ENCODE measurements at regions not wholly inside any gene's neighbourhood (a gene's known extent, or its start where the extent isn't known, plus 50 kb on each side); places are given as distances from the start of the nearest gene placed in this dataset.

DNA sequence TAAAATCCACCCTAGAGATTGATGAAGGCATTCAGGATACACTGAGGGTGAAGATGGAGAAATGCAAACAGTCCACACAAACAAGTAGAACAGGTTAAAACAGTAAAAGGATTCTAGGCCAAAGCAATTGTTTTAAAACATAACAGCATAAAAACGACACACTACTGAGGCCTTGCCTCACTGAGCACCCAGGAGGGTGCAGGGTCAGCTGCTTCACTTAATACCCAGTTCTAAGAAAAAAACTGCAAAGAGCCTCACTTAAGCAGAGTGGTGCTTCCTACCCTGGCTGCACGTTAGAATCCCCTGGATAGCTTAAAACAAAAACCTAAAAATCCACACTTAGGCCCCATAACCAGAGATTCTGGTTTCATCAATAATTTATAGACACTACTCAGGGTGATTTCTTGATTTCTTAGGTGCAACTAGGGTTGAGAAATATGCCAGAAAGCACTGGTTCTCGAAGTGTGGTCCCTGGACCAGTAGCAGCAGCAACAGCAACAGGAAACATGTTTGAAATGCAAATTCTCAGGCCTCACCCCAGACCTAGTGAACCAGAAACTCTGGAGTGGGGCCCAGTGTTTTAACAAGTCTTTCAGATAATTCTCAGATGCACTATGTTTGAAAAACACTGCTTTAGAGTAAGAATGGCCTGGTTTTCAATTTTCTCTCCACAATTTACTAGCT, 279.1 kb downstream of the ZEB2 start:
- DNase-seq = no peak

DNA sequence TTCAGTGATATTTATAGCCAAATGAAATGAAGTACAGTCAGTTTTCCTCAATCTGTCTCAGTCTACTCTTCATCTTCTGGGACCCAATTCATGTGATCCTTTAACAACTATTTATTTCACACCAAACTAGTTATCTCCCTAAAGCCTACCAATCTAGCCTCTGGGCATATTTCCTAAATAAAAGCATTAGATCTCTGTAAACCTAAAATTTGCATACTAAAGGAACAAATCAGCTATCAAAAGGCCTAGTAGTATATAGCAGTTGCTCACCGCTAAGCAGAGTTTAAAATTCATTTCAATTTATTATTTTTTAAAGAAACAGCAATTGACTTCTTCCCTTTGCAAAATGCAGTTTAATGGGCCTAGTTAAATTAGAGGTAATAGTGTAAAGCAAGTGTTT, 280.2 kb downstream of the ZEB2 start:
- DNase-seq = no peak

DNA sequence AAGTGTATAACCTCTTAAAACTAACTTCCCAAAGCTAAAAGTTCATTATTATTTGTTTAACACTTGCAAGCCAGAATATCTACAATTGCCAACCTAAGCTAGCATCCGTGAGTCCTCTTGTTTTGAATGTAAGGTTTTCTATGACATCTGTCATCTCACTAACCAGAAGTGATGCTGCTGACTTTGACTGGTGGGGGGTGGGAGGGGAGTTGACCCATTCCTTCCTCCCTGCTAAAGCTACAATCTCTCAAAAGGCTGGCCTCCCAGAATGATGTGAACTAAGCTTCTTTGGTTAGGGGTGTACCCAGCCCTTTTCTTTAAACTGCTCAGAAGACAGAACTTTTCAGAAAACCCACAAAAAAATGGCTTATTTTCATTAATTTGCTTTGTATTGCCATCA, 280.6 kb downstream of the ZEB2 start:
- no peak for DNase-seq

DNA sequence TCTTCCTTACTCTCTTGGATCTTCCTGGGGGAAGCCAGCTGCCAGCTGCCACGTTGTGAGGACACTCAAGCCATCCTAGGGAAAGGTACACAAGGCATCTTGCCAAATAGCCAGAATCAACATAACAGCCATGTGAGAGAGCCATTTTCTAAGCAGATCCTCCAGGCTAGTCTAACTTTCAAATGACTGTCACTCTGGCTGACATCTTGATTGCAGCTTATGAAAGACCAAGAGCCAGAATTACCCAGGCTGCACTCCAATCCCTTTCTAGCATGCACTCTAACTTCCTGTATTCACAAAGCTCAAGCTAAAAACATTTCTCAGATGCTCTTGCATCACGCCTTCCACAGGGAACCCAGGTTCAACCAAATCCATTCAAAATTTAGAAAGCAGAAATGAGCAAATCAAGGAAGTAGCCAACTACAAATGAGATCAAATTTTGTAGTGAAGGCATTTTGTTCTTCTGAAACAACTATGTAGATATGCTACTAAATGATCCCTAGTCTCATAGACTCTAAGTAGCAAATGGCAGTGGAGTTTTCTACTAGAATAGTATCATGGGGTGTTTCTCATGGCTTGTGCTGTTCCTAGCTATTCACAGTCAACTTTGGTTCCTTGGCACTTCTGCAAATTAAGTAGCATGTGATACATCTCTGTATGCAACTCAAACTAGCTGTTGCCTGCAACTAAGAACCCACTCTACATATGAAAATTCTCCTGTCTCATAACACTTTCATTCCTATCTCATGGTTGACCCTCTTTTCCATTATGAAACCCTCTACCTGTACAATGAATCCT, 281.9 kb downstream of the ZEB2 start:
- DNase-seq = no peak

DNA sequence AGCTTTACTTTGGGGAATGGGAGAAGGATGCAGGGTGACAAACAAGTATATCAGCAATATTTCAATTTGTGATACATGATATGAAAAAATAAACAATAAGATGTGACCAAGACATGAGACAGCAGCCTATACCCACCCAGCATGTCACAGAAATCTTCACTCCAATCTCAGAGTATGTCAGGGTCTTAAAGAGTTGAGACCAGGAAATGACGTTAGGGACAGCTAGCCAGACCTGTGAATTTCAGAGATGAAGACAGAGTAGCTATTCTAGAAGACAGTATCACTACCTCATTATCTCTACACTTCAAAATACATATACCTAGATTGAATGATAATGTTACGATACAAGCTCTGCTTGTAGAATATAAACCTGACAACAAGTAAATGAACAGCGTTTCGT, 282.8 kb downstream of the ZEB2 start:
- DNase-seq = no peak

DNA sequence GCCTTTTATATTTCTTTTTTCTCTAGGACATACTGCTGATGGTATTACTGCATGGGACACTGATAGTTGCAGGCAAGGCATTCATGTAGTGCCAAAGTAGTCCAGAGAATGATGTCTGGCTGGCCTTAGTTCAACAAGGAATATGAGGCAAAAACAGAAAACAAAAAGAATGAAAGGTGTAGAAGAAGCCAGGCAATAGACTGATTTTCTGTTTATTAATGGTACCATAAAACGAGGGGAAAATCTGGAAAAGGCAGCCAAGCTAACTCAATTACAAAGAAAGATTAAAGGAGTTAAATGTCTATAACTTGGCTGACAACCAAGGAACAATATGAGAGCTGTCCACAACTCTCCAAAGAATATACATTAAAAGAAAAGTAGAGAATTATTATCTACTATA, 284.9 kb downstream of the ZEB2 start:
- DNase-seq = no peak

DNA sequence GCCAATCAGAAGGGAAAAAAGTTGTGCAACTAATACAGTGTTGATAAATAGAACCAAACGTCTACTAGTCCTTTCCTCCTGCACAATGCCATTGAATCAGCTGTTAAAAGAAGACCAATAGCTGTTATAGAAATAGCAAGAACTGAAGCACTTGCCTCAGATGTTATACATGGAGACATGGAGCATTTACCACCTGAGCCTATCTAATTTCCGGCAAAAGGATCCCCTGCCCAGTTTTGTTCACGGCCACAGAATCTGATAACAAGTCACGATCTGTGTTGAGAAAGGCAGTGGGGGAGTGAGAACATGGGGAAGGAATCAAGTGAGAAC, 285.4 kb downstream of the ZEB2 start:
- no peak for DNase-seq

DNA sequence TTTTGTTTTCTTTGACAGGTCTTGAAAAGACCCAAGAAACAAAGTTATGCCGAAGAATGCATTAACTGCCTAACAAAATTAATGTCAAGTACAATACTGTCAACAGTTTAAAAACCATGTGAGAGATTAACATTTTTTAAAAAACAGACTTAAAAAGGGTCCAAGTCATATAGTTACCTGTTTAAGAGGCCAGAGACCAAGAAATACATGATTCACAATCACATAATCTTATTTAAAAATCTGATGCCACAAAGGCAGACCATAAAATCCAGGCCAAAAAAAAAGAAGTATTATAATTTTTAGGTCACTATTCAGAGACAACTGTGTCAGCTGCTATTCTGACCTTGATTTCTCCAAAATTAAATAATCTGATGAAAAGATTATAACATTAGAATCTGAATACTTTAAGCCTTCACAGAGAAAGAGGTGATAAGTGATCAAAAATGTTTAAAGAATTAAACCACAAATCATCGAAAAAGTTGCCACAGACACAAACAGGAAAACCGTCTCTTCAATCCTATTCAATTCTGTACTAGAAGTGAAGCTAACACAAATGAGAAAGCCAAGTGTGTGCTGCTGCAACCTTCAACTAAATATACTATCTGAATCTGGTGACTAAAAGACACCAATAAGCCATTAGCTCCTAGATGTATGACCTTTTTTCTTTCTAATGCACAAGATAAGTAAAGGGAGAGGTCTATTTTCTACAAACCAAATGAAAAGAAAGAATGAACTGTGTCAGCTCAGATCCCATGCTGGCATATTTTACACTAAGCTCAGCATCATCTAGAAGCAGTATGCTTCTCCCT, 286.0 kb downstream of the ZEB2 start:
- no peak for DNase-seq

DNA sequence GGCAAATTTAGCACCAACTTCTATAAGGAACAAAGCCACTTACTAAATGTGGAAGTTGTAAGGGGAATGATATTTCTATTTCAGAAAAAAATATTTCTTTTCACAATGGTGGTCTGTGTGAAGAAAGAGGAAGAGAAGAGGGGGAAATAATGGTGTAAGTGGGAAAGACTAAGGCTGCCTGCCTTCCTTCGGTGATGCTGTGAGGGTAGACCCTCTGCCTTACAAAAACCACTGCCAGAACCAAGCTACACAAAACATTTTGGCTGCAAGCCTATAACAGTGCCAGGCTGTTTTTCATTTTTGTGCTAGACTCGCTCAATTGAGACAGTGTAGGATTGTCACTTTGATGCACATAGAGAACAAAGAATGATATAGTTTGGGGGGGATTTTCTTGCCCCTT, 286.6 kb downstream of the ZEB2 start:
- no peak for DNase-seq

DNA sequence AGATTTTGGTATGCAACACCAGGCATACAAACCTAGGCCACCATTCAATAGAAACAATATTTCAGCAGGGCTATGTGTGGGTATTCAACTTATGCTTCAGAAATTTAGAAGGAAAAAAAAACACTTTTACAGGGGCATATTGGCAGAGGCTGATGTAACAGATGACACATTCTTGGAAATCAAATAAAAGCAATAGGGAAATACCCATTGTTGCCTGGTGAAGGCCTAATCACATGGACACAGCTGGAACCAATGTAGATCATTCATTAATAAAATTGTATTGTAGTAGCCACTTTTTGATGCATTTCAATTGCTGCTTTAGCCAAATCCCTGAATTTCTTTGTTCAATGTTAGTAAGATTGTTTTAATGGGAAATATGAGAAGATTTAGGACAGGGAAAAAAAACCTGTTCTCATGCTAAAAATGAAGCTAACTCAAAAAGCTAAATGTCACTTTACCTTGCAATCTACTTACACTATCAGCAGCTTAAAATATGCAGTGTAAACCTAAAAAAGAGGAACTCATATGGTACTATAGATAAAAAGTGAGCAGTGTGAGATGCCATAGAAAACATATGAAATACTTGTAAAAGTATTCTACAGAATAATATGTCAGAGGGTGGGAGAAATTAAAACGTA, 289.4 kb downstream of the ZEB2 start:
- no peak for DNase-seq

DNA sequence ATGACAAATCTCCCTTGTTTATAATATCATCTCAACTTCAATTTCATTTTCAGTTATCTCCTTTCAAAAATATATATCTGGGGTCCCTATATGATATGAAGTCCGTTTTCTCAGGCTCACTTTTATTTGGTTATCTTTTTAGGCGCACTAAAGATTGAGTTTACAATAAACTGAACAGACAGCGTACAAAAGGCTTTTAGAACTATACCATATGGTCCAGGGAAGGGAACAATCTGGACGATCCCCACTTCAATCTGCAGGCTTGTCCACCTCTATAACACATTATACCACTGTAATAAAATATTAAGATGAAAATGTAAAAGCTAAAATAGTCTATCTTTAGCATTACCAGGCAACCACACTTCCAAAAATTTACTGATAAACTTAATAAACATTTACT, 289.9 kb downstream of the ZEB2 start:
- DNase-seq = no peak

DNA sequence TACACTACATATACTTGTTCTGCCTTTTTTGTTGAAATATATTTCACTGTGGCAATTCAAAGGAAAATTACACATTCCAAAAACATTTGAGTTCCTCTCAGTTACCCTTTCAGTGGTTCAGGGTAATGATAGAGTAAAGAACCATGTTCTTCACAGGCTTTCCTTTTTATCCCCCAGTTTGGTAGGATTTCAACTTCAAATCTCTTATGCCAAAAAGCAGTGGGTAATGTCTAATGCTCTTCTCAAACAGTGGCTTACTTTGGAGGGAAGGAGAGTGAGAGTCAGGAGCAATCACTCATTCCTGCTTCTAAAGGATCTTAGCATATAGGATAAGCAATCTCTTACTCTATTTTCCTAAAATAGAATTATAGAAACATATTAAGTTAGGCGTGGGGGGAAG, 290.6 kb downstream of the ZEB2 start:
- DNase-seq = no peak

DNA sequence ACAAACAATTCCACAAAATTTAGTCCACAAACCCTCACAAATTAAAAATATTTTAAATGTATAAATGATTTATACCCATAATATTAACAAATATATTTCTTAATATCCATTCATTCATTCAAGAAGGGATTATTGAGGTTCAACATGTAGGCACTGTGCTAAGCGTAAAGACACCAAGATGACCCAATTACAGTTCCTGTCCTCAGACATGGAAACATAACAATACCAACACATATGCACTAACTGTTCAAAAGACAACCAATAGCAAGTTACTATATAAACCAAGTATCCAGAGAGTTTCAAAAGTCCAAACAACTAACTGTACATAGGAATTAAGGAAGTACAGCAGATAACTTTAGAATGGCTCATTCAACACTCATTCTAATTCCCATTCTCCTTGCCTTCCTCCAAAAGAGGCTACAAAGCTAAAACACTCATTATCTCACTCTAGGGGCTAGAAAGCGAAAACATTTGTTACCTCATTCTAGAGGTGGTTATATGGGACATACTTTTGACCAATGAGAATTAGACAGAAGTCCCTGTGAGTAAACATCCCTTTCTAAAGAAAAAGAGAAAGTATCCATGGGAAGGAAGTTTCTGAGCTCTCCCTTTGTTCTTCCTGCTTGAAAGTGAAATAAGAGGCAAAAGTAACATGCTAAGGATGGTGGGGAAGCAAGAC, 292.4 kb downstream of the ZEB2 start:
- no peak for DNase-seq

DNA sequence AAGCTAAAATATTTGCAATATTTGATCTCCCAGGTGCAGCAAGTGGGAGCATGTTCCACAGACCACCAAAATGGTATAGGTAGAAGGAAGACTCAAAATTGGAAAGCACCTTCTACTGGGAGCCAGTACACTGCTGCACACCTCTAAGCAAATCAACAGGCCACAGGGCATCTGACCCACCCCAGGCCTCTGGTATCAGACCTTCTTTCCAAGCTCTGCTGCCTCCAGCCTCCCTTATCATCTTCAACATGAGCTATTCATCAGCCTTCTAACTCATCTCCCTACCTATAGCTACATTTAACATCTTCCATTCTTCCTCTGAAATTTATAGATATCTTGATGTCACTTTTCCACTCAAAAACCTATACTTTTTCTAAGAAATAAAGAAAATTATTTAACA, 294.8 kb downstream of the ZEB2 start:
- DNase-seq = no peak

DNA sequence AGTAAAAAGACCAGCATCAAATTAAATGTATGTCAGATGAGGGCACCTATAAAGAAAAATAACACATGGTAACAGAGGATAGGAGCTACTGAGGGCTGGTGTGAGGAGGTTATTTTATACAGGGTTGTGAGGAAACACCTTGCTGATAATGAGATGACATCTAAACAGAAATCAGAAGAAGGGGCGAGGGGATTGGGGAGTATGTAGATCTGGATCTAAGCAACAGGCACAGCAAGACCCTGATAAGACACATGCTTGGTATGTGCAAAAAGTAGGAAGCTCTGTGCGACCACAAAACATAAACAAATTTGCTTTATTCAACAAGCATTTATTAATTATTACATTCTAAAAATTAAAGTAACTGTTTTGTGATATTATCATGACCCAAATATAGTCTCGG, 295.4 kb downstream of the ZEB2 start:
- no peak for DNase-seq

DNA sequence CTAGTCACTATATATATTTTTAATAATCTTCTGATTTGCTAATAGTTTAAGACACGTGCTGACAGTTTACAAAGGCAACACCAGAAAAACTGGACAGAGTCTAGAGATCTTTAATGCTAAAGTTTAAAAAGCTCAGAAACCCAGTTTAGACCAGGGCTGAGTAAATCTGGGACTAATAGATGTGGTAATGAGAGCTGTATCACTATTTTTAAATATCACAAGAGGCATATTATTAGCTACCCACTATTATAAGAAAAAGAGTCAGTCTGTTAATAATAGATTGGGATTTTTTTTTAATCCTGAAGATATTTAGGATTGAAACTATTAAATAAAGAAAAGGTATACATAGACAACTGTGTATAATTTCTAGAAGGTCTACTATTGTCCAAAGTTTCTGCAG, 299.9 kb downstream of the ZEB2 start:
- DNase-seq = no peak

DNA sequence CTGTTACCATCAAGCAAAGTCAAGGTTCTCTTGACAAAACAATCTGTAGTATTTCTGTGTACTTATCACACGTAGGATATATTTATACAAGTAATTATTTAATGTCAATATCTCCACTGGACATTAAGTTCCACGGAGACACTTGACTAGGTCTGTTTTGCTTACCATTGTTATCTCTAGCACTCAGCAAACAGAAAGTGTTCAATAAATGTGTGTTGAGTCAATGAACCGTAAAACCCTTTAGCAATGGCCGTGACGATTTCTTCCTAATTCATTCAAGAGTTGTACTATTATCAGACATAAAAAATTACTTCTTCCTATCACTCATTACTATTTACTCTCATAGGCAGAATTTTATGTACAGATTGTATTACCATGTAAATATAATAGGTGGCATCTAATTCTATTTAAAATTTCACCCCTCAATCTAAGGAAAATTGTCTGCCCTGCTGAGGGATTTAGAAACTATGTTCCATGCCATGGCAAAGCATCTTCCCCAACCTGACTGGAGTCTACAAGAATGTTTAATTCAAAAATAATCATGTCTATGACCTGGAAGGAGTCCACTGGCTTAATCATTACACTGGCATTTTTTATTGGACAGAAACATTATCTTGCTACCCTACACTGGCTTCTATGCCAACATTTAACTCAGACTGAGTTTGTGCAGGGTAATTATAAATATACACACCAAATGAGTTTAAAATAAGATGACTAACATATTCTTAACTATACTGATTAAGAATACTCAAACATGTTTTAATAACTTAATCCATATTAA, 301.9 kb downstream of the ZEB2 start:
- no peak for DNase-seq

DNA sequence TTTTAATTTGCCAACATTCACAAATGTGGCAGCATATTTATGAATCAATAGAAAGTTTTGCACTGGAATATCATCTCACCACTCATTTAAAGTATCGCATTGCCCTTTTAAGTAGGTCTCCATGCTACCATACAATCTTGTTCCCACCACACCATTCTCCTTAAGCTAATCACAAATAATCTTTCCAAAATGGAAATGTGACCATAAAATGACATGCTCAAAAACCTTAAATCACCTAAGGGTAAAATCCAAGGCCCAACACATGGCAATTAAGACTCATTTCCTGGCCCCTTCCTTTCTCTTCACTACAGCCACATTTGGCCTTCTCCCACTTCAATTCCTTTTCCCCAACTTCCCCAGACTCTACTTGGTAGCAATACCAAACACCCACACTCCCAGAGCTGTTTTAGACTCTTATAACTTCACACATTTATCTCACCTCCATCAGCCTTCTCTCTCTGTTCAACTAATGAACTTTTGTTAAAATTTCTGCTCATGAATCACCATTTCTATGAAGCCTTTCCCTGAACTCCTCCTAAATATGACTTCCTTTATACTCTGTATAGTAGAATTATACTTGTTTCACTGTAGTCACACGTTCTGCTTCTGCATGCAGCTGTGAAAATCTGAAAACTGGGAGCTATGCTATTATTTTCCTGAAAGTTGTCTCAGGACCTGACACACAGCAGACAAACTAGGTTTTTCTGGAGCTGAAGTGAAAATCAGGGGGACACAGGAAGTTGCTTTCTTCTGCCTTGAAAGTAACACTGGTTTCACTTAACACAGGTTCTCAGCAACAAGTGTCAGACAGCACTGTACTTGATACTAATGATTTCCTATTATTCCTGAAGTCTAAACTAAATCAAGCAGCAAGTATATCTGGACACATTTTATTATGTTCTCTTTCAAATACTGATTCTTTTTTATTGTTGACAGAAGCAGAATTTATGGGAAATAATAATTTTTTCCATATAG, 303.9 kb downstream of the ZEB2 start:
- no peak for DNase-seq

DNA sequence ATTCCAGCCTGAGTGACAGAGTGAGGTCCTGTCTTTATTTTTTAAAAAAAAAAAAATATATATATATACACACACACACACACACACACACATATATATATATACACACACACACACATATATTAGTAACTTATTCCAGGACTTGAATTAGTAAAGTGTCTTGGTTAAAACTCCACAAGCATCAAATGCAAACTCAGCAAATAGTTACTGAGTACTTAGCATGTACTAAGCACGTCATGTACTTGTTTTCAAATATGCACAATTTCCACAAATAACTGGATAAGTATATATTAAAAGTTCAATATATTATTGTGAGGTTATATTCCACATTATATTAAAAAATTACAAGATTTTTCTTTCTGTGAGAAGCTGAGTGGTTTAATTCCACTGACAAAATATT, 304.7 kb downstream of the ZEB2 start:
- DNase-seq = no peak

DNA sequence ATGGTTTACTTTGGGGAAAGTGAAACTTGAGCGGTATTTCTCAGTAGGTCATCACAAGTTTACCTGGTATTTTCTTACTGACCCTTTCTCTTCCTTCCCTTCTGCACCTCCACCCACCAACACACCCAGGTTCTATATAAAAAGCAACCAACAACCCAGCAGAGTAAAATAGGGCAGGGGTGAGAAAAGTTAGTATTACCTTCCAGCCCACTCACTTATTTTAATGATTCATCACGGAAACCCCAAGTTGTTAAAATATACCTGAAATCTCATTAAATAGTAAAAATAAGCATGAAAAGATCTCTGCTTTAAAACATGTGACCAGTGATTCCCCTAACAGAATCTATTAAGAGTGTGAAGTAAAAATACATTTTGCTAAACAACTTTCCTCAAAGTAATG, 306.1 kb downstream of the ZEB2 start:
- no peak for DNase-seq

DNA sequence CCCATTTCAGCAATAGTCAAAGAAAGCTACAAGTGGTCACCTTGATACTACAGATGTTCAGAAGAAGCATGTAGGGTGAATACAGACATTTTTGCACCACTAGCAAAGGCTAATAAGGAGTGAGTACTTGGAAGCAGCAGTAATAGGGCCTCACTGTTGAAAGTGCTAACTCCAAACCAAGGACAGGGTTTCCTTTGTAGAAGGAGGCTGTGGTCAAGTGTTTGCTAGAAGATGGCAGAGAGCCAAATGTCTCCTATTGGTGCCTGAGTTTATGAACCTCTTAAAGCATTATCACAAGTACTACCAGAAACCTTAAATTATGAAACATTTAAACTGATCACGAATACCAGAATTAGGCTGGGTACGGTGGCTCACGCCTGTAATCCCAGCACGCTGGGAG, 308.1 kb downstream of the ZEB2 start:
- DNase-seq = no peak
